Body of pancreas (tissue), 4 donors: ENCODE measurements at regions not wholly inside any gene's neighbourhood (a gene's known extent, or its start where the extent isn't known, plus 50 kb on each side); places are given as distances from the start of the nearest gene placed in this dataset.

Experiments
- POLR2A ChIP-seq, 3 donors: fragments of 450-650 bp; IDR thresholded peaks; one replicate each; pipeline ENCODE4 v1.6.1; 2016; ENCODE audit warnings: antibody characterized with exemption in 3 of 3, mild to moderate bottlenecking in 2 of 3
- TF ChIP-seq, protein P1 (sequence below), 7 experiments: fragments of 450-650 bp in 4 of 7; fragments of 200-600 bp in 3 of 7; sonication (generic) in 3 of 7; IDR thresholded peaks; one replicate each; pipeline ENCODE4 v1.5.1; 2016 to 2019; ENCODE audit warnings: antibody characterized with exemption in 7 of 7

DNA sequence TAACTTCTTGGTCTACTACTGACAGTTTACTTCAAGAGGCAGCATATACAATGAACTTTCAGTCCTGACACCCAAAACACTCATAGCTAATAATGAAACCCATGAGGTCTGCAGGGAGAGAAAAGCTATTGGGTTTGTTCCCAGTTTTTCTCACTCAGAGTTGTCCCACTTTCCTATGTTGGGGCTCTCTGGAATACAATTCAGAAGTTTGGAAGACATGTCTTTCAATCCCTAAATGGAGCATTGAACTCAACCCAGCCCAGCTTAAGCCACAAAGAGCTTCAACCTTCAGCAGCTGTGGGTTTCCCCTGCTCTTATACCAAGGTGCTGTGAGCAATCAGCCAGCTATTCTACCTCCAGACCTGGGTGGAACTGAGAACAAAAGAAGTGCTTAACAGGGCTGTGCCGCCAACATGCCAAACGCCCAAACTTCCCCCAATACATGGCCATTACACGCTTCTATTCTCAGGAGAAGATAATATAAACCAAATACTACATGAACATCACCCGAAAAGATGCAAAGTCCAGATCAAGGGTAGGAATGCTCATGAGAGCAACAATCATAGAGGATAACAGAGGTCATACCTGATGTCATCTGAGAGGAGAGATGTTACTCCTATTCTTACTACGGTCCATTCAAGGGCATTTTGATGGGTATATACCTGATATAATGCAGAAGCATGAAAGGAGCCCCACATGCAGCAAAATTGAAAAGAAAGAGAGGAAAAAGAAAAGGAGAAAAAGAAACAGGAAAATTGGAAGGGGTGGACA lies 131.2 kb upstream of the TGFBR2 start:
- TF ChIP-seq, protein P1, sequence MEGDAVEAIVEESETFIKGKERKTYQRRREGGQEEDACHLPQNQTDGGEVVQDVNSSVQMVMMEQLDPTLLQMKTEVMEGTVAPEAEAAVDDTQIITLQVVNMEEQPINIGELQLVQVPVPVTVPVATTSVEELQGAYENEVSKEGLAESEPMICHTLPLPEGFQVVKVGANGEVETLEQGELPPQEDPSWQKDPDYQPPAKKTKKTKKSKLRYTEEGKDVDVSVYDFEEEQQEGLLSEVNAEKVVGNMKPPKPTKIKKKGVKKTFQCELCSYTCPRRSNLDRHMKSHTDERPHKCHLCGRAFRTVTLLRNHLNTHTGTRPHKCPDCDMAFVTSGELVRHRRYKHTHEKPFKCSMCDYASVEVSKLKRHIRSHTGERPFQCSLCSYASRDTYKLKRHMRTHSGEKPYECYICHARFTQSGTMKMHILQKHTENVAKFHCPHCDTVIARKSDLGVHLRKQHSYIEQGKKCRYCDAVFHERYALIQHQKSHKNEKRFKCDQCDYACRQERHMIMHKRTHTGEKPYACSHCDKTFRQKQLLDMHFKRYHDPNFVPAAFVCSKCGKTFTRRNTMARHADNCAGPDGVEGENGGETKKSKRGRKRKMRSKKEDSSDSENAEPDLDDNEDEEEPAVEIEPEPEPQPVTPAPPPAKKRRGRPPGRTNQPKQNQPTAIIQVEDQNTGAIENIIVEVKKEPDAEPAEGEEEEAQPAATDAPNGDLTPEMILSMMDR (IDR thresholded peaks at IDR 0.05): no peak
- no peak for TF ChIP-seq POLR2A (IDR thresholded peaks at IDR 0.05)
